NCI-H460 (cell line): ENCODE measurements at regions not wholly inside any gene's neighbourhood (a gene's known extent, or its start where the extent isn't known, plus 50 kb on each side); places are given as distances from the start of the nearest gene placed in this dataset.
"Not testable (repeated sequence)": the region's sequence is repeated elsewhere in the genome, so short reads cannot be mapped to it uniquely, and the experiment has no call there.

Experiments
- DNase-seq: peaks from one replicate; pipeline ENCODE4 v3.0.0-alpha.2; 2016; ENCODE audit warnings: low read depth; ENCODE audit errors: extremely low read depth

DNA sequence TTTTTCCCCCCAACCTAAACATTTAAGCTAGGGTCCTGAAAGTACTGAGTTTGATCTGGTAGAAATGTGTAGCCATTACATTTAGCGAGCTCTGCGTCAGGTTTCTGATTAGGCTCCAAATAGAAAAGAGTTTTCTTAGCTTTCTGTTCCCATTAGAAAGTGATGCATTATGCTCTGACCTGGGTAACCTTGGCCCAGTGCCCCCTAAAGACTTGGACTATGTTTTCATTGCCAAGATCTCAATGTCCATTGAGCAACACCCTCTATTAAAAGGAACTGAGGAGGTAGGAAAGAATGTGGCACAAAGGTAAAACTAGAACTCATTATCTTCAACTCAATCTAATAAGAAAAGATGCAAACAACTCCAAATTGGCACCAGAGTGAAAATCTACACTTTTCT, 358.9 kb upstream of the PCSK5 start:
- DNase-seq, result no peak

DNA sequence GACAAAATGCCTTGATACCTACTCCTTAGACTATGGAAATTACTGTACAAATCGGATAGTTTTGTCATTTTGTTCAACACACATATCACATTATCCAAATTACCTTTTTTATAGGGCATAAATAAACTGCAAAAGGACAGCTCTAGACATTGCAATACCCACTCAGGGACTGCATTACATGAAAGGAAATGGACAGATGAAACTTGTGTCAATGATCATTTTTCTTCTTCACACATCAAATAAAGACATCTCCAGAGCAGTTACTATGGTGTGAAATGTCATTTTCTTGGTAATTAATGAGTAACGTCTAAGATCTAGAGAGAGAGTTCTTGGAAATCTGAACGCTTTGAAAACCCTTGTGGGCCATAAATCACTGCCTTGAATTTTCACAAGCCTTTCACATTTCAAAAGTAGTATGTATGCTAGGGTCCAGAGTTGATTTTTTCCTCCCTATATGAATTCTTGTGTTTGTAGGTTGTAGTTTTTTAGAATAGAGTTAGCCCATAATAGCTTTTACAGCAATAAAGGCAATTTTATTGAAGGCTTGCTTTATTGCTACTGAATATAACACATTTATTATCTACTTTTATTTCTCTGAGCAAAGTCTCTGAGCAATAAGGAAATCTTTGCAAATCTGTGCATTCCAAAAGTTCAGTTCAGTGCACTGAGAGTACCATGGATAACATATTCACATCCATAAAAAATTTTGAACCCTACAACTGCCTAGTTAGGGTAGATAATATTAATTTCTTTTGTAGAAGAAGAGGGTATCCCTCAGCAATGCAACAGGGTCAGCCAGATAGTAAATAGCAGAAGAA, 358.0 kb upstream of the PCSK5 start:
- DNase-seq, result no peak

DNA sequence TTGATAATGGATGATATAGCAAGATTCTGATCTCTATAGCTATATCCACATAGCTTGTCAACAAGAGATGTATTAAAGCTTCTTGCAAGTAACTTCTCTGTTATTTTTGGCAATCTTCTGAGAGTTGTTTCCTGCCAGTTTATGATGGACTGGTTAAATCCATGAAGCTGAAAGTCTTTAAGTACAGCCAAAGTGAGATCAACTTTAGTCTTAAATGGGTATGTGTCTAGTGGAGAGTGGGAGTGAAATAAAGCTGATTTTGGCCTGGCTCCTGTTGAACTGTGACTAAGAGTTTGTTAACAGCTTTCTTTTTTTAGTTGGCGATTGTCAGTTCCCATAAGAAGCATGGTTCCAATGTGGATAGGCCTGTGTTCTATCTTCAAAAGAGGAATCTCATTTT, 350.9 kb upstream of the PCSK5 start:
- DNase-seq, result no peak

DNA sequence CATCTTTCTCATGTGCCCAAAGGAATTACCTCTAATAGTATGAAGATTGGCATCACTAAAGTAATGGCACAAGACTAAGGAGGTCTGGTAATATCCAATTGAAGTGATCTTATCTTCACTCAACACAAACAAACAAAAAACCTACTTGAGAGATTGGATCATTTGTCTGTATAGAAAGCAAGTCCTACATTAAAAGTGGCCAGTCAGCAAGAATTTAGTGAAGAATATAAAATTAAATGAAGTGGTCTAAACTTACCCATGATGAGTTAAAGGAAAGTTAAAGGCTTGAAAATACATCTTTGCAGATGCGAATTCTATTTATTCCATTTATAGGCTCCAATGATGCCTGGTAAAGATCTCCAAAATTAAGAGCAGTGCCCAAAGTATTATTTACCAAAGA, 350.3 kb upstream of the PCSK5 start:
- no peak for DNase-seq

DNA sequence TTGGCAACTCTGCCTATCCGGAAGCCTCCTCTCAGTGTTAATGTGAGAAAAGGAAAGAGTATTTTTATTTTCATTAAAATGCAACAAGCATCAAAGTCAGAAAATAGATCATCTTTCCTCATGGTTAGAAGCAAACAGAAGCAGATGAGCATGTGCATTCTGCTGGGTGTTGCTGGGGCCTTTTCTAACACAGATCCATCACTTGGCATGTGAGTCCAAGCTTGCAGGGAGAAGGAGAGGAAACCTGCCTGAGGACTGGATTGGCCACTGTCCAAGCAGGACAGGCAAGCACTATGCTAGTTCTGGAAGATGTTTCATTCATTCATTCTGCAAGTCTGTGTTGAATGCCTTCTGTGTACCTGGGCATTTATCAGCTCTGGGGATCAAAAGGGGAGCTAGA, 348.7 kb upstream of the PCSK5 start:
- no peak for DNase-seq

DNA sequence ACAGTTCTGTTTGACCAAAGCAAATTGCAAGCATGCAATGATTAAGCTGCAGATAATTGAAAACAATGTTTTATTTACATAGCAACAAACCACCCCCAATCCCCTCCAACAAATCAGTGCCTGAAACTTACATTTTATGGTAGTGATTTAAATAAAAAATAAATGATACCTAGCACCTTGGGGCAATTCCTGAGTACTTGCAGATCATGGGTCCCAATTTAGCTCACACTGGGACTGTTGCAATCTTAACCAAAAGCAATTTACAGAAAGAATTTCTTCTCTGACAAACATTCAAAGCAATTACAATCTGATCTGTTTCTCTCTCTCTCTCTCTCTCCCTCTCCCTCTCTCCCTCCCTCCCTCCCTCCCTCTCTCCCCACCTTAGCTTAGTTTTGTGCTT, 345.7 kb upstream of the PCSK5 start:
- DNase-seq, result no peak

DNA sequence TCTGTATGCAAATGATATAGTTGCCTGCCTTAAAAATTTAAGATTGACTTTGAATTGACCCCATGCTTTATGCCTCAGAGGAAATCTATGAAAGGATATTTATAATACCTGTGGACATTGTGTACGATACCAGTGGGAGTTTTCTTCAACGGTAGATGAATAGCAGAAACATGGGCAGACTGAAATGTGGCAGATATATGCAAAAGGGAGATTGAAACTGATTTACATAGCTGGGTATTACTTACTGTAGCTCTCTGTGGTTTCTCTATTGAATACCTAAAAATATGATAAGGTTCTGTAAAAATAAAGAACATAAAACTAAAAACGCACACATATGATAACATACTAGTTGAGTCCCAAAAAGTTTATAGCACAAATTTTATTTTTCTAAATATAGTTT, 345.2 kb upstream of the PCSK5 start:
- DNase-seq, result no peak

DNA sequence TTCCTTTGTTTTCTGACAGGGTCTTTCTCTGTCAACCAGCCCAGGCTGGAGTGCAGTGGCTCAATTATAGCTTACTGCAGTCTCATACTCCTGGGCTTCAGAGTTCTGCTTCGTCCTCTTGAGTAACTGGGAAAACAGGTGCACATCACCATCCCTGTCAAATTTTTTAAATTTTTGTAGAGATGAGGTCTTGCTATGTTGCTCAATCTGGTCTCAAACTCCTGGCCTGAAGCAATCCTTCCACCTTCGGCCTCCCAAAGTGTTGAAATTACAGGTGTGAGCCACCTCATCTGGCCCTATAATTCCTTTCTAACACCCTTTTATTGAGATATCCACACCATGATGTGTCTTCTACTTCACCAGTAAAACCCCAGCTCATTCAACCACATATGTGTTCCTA, 341.6 kb upstream of the PCSK5 start:
- no peak for DNase-seq

DNA sequence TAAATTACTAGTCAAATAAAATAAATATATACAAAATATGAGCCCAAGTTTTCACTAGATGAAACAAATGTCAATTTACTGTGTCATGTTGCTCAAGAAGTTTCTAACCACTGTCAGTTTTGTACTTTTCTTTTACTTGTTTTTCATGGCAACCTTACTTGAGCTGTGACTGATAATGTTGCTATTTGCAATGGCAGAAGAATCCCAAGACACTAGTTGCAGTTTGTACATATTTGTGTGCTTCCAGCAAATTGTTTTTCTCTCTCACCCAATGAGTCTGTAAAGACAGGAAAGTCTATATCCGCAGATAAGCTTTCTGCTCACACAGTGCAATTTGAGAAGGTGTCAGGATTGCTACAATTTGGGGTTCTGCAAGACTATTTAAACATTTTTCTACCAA, 338.6 kb upstream of the PCSK5 start:
- DNase-seq, result no peak

DNA sequence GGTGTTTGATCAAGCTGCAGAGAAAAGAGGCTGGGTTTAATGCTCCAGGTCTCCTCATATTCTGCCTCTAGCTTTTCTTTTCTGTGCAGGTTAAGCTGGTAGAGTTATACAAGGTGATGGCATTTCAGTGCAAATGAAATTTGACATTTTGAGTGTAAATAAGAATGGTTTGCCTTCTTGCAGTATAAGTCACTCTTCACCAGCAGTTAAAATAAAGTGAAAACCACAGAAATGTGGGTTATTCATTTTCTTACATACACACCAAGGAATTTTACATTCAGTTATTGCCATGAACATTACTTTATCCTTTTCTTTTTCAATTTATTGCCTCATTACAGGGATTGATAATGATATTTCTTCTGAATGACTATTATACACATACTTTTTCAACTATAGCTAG, 337.5 kb upstream of the PCSK5 start:
- DNase-seq, result no peak

DNA sequence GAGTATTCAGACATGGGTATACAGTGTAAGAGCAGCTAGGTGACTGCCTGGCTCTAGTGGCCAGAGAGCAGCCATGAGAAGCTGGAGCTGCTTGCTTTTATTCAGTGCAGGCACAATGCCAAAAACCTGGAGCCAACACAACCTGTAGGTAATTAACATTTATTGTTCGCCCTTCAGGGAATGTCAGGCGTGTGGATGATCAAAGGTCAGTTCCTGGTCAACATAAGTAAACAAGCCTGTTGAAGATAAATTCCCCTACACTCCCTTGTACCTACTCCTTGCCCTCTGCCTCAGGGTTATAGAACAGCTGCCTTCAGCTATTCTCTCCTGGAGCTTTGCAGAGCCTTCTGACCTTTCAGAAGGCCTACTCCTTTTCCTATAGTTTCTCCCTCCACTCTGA, 323.7 kb upstream of the PCSK5 start:
- not testable (repeated sequence) for DNase-seq

DNA sequence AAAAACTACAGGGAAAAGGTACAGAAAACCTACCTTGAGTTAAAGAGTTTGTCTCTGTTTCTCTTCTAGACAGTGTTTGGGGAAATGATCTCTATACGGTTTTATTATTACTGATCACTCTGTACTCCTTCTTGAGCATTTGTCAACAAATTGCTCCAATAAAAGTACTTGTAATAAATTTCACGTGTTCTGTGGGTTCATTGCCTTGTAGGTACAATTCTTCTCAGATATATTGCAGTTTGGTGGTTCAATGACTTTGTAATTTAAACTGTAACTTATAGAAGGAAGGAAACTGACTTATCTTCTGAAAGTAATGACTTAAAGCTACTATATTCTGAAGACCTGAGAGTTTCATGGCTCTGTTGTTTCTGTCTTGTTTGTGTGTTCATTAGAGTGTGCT, 319.9 kb upstream of the PCSK5 start:
- no peak for DNase-seq

DNA sequence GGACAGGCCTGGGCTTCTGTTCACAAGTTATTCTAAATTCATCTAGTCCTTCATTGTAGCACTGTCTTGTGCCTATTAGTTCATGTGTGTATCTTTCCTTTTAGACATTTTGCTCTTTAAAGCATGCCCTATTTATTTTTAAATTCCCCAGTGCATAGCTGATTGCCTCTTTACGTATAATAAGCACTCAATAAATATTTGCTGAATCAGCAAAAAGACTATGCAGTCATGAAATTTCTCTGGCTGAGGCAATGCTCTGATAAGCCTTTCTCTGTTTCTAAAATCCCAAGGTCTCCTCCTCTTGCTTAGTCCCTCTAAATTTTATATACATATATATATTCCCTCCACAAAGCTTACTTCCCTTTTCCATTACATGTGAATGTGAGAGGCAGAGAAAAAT, 315.9 kb upstream of the PCSK5 start:
- no peak for DNase-seq

DNA sequence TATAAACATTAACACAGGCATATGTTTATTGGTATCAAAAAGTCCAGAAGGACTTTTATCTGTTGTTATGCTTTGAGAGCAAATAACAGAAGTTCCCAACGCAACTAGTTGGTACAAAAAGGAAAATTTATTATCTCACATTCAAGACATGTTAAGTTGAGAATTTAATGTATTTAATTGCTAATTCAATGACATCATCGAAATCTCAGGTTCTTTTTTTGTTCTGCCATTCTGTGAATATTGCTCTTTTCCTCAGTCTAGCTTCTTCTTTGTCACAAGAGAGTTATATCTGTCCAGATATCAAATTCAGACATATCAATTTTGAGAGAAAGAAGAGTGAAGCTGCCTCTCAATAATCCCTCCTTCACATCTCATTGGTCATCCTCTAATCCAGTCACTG, 307.6 kb upstream of the PCSK5 start:
- DNase-seq, result no peak

DNA sequence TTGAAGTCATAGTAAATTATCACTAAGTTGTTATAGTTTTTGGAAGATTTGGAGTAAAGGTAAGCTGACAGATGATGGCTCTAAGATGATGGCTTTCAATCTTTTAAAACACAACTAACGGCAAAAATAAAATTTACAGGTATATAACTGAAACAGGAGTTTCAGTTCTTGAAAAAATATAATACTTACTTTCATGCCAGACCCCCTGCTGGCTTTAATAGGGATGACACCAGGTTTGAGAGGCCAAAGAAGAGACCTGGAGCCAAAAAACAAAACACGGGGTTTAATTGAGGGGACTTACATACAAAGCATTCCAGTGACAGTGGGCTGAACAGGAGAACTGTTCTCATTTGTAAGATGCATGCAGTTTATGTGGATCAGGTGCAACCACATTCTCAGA, 301.7 kb upstream of the PCSK5 start:
- DNase-seq, result no peak

DNA sequence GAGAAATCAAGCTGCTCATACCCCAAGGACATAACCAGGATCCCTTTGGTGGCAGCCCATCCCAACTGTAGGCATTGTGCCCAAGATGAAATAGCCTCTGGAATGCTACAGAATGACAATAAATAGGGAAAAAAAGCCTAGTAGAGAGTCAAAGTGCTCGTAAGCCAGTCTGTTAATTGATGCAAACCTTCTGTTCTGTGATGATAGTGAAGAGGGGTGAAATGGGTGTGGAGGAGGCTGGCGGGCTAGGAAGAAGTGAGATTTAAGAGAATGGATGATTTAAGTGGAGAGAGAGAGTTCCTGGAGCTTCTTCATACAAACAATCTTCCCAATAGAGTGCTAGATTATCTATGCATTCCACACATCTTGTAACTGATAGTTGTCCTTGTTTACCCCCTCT, 301.0 kb upstream of the PCSK5 start:
- DNase-seq, result no peak

DNA sequence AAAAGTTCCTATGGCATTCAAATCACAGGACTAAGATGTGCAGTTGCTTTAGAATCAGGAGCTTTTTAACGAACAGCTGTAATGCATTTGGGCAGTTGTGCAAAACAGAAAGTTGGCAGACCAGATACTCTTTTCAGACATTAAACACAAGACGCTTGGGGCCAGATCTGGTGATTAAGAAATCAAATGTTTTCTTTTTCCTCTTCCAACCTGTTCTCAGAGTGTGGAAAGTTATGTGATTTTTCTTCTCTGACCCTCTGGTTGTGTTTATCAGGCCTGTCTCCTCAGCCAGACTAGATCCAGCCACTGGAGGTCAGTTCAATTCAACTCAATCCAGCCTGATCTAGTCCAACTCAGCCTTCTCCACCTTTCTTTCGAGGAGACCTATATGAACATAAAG, 298.5 kb upstream of the PCSK5 start:
- DNase-seq, result no peak

DNA sequence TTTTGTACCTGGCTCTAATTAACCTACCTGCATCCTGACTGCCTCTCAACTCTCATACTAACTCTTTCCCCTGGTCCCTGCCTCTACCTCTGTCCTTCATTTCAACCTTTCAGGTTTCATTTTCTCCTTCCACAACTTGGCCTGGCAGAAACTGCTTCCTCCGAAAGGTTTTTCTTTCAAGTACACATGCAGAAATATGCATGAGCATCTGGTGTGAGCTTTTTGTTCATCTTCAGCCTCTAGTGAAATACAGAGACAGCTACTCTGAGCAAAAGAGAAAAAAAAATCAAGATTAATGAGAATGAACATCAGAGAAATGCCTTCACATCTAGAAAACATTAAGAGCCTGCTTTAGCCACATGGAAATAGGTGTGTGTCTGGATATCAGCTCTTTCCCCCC, 297.9 kb upstream of the PCSK5 start:
- no peak for DNase-seq

DNA sequence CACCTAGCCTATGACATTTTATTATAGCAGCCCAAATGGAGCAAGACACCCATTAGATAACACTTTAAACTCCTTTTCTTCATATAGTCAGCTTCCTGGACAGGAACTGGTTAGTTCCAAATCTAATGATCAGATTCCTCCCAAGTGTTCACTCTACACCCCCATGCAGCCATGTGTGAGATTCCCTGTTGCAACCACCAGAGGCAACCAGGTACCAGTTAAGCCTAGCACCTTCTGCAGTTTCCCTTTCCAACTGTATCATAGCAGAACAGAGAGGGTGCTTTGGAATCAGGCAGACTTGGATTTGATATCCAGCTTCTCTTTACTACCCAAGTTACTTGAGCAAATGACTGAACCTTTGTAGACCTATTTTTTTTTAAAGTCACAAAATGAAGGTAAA, 296.6 kb upstream of the PCSK5 start:
- DNase-seq, result no peak

DNA sequence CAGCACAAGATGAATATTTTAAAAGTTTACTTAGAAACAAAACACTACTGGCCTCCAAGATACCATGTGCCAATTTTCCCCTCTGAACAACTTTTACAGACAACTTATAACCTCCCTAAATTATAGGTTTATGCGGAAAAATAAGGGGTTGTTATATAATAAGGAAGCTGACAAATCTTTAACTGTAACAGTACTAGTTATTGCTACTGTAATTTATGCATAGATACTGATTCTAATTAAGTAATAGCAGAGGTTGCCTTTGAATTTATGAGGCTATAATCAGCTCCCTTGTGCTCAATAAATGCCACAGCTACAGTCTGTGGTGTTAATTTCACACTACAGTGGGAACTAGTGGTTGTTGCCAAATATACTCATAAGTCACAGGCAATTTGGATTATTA, 291.3 kb upstream of the PCSK5 start:
- no peak for DNase-seq

DNA sequence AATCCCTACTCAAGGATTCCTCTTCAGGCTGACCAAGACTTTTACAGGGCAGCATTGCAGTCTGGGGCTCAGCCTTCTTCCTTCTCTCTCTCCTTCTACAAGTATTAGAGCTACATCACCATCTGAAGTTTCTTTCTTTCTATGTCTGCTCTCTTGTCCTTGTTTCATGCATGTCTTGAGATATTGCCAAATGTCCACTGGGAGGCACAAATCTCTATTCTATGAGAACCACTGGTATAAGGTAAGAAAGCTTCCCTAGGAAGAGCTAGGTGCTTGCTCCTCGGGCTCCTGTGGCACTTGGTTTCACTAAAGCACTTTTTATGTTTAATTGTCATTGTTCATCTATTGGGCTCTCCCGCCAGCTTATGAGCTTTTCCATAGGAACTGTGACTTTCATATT, 289.2 kb upstream of the PCSK5 start:
- no peak for DNase-seq

DNA sequence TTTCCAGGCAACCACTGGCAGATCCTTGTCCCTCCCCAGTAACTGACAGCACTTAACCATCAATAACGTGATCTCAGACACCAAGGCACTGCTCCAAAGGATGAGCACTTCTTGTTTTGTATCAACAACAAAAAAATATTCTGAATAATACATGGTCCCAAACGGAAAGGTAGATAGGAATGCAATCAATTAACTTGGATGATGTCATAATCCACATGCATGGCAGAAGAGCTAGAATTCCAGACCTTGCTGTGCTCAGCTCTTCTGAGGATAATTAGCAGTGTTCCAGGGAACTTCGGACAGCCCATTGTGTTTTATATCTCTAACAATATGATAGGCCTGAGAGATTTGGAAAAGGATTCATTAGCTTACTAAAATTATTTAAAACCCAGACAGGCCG, 288.4 kb upstream of the PCSK5 start:
- DNase-seq, result no peak

DNA sequence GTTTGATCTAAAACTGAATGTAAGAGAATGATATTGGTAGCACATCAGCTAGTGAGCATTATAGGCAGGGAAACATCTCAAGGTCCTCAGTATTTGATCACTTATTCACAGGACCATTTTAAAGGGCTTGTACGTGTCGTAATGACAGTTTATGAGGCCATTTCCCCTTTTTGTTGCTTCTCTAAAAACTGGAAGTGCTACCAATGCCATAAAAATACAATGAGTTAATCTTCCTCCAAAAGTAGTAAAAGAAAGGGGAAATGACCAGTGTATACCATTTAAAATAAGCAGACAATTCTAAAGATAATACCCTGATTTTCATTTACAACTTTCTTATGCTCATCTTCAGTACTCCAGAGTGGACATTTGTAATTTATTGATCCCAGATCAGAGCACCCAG, 285.8 kb upstream of the PCSK5 start:
- DNase-seq, result no peak
